GM12891 (cell line): ENCODE measurements at regions not wholly inside any gene's neighbourhood (a gene's known extent, or its start where the extent isn't known, plus 50 kb on each side); places are given as distances from the start of the nearest gene placed in this dataset.
"Not testable (repeated sequence)": the region's sequence is repeated elsewhere in the genome, so short reads cannot be mapped to it uniquely, and the experiment has no call there.

Experiments used
- DNase-seq: peaks from one replicate; pipeline ENCODE4 v3.0.0; 2011; ENCODE audit warnings: low spot score; ENCODE audit not compliant: insufficient read length
- FAIRE-seq: peaks from 2 replicates; lab custom pipeline; 2011; peaks lifted over from hg19 to GRCh38; lab: Jason Lieb, UNC
- PAX5 ChIP-seq: IDR thresholded peaks from 2 replicates; pipeline ENCODE4 v1.6.1; 2011; ENCODE audit warnings: low read length, moderate library complexity, mild to moderate bottlenecking; ENCODE audit not compliant: insufficient read depth, severe bottlenecking
- POLR2A ChIP-seq: IDR thresholded peaks from 2 replicates; pipeline ENCODE4 v1.6.1; 2011; ENCODE audit warnings: low read depth, low read length, control low read depth
- POLR2AphosphoS5 ChIP-seq: IDR thresholded peaks from 2 replicates; pipeline ENCODE4 v1.6.1; 2011; ENCODE audit warnings: low read depth, low read length, control low read depth
- POU2F2 ChIP-seq: IDR thresholded peaks from 2 replicates; pipeline ENCODE4 v1.6.1; 2011; ENCODE audit warnings: low read depth, mild to moderate bottlenecking, control low read depth, low read length, moderate library complexity
- SPI1 ChIP-seq: IDR thresholded peaks from 2 replicates; pipeline ENCODE4 v1.6.1; 2011; ENCODE audit warnings: low read depth, low read length, control low read depth
- TAF1 ChIP-seq: IDR thresholded peaks from 2 replicates; pipeline ENCODE4 v1.6.1; 2011; ENCODE audit warnings: low read depth, low read length, control low read depth

- TF ChIP-seq POLR2AphosphoS5 (no peak), POU2F2 (no peak), POLR2A (no peak), SPI1 (no peak), TAF1 (no peak), PAX5 (no peak)
- no peak for DNase-seq
- FAIRE-seq: no peak
These were observed 70.7 kb downstream of the MSX2 start for GRCh38 chr5:174794931-174795672.

GRCh38 chr5:174793684-174794328 lies 69.4 kb downstream of the MSX2 start:
- DNase-seq (peak; percentile 59), FAIRE-seq (no peak)
- TF ChIP-seq POLR2AphosphoS5: no peak

GRCh38 chr5:174793076-174793475 lies 68.7 kb downstream of the MSX2 start:
- no peak for DNase-seq
- FAIRE-seq: no peak
- TF ChIP-seq POU2F2 (no peak), SPI1 (no peak), POLR2AphosphoS5 (no peak), POLR2A (no peak), TAF1 (no peak), PAX5 (no peak)

DNA sequence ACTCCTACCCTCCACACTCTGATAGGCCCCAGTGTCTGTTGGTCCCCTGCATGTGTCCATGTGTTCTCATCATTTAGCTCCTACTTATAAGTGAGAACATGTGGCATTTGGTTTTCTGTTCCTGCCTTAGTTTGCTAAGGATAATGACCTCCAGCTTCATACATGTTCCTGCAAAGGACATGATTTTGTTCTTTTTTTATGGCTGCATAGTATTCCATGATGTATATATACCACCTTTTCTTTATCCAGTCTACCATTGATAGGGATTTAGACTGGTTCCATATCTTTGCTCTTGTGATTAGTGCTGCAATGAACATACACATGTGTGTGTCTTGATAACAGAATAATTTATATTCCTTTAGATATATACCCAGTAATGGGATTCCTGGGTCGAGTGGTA lies 67.9 kb downstream of the MSX2 start:
- DNase-seq, FAIRE-seq: not testable (repeated sequence)

DNA sequence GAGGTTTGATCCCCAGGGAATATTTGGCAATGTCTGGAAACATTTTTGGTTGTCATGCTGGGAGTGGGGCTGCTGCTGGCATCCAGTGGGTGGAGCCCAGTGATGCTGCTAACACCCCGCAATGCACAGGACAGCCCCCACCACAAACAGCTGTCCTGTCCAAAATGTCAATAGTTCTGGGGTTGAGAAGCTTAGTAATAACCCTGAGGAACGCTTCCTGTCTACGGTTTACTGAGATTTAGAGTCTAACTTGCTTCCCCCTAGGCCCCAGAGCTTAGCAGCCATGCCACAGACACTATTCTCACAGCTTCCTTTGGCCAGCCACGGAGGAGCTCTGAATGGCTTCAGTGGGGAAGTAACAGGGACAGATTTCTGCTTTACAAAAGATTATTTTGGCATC lies 66.5 kb downstream of the MSX2 start:
- DNase-seq (no peak), FAIRE-seq (no peak)
- TF ChIP-seq POLR2AphosphoS5 (no peak), SPI1 (no peak), POLR2A (no peak), POU2F2 (no peak), TAF1 (no peak), PAX5 (no peak)

DNA sequence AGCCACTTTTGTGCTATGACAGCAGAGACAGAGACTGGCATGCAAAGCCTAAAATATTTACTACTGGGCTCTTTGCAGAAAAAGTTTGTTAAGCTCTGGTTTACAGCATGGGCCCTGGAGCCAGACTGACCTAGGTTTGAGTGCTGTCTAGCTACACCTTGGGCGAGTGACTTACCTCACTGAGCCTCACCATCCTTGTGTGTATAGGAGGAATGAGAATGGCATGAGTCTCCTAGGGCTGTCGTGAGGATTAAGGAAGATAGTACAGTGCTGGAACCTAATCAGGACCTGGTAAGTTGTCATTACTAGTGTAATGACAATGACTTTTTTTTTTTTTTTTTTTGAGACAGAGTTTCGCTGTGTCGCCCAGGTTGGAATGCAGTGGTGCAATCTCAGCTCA lies 65.2 kb downstream of the MSX2 start:
- TF ChIP-seq POLR2AphosphoS5 (no peak), PAX5 (no peak), POU2F2 (no peak), TAF1 (no peak), SPI1 (no peak), POLR2A (no peak)
- no peak for FAIRE-seq
- no peak for DNase-seq

GRCh38 chr5:174785120-174785680 lies 60.8 kb downstream of the MSX2 start:
- FAIRE-seq (no peak), DNase-seq (no peak)
- no peak for TF ChIP-seq POLR2A
- TF ChIP-seq POU2F2: no peak
- TF ChIP-seq POLR2AphosphoS5: no peak
- no peak for TF ChIP-seq SPI1
- TF ChIP-seq PAX5: no peak
- no peak for TF ChIP-seq TAF1
